HG03442 (cell line): ENCODE measurements at regions not wholly inside any gene's neighbourhood (a gene's known extent, or its start where the extent isn't known, plus 50 kb on each side); places are given as distances from the start of the nearest gene placed in this dataset.

Experiments
- ATAC-seq: cut with Tn5 transposase; IDR thresholded peaks from one replicate; pipeline ENCODE4 v1.9.1; 2021; ENCODE audit warnings: mild to moderate bottlenecking, moderate library complexity; ENCODE audit not compliant: unreplicated experiment

DNA sequence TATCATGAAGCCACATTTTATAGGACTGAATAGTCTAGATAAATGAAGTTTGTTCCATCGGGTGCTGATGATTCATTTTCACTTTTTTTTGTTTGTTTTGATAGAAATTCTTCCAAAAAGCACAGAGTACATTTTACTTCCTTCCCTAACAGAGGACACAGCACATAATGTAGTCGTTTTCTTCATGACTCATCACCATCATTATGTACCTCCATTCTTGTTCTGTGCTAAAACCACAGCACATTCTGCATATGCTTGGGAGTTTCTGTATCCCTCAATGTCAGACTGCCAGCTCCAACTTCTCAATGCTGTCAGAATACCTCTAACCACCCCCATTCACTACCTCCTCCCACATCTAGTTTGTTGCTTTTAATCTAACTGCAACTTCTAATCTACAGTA lies 1004.9 kb upstream of the ADGRB3 start:
- ATAC-seq = no peak

DNA sequence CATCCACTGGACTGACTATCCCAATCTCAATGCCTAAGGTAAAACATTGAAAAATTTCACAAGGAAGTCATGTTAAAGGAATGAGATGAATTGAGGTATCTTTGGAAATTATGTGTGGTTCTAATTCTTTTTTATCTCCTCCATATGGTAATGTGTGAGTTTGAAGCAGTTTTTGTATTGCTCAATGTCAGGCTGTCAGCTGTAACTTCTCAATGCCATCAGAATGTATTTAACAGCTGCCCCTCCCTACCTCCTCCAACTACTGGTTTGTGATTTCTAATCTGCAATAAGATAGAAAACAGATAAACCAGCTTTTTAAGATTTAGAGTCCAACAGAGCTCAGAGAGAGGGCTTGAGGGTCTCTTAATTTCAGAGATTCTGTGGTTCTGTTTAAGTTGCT lies 1005.8 kb upstream of the ADGRB3 start:
- no peak for ATAC-seq

DNA sequence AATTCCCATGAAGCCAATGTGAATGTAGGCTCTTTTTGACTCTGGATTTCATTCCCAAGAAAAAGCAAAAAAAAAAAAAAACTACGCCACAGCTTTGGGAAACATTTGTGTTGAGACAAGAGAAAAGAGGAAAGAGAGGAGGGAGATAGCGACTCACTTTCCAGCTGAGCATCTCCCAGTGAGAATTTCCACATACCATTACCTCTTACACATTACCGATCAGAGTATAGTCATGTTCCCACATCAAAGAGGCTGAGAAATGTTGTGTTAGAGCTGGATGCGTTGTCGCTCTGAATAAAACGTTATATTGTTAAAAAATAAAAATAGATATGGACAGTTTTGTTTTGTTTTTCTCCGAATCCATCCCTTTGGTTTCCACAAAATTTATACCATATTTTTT lies 1019.3 kb upstream of the ADGRB3 start:
- no peak for ATAC-seq

DNA sequence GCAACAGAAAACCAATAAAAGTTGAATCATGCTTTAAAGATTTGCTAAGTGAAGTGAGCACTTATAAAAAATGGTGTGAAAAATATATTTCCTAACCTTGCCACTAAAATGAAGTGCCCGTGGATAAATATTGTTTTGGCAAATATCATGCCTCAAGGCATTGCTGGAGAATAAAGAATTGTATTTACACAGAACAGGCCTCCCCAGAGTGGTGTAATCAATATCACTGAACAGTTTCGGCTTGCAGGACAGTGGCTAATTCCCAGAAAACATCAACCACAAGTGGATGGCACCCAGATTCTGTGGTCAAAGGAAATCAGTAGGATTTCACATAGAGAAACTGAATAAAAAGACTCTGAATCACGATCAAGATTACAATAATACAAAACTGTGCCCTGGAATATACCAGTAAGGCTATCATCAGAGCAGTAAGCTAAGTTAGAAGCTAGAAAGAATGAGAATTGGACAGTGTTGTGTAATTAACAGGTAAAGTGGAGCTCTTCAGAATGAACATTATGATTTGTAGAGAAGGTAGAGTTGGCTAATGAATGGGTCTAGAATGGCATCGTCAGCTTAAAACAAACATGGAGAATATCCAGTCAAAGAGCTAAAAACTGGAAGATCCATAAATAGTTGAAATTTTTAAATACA lies 1026.9 kb upstream of the ADGRB3 start:
- ATAC-seq = no peak

DNA sequence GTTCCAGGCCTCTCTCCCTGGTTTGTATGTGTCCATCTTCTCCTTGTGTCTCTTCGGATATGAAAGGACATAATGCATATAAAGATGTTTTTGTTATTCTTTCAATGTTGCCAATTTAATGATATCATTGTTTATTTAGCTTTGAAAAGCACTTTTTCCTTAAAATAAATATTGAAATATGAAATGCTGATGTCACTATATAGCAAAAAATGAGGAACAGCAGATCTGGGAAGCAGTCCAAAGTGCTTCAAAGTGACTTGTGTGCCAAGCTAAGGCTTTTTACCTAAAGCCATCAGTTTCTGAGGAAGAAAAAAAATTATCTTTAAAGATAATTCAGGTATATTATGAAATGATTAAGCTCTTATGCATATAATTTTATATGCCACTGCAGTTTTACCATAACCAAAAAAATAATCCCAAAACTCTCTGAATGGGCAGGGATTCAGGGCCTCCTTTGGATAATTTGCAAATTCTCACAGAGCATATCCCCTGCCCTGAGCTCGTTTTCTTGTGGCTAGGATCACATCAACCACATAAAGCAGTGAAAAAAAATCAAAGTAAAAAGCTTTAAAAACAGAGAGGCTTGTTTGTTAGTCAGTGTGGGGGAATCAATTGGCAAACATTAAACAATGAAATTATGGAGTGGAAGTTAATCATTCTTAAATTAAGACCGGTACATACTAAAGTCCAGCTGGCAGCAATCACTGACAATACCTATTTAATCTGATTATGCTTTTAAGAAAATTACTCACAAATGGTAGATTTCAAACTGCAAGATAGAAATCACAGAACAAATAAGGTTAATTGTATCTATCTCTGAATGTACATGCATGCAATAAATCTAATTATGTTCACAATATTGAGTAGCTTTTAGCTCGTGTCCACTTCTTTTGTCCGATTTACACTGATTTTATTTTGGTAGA lies 1027.9 kb upstream of the ADGRB3 start:
- no peak for ATAC-seq

DNA sequence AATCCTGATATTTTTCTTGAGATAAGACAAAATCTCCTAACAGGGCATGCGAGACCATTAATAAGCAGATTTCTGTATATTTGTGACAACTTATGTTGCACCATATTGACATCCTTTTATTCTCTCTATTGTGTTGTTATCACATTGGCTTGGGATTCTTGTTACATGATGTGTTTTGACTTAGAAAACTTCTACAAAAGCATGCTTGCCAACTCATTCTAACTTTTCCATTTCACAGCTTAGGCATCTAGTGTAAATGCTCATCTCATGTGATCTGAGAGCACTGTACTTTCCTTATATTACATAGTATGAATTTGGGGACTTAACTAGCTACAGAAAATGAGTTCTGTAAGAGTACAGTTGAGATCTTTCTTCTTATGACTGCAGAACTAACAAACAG lies 1040.7 kb upstream of the ADGRB3 start:
- no peak for ATAC-seq

DNA sequence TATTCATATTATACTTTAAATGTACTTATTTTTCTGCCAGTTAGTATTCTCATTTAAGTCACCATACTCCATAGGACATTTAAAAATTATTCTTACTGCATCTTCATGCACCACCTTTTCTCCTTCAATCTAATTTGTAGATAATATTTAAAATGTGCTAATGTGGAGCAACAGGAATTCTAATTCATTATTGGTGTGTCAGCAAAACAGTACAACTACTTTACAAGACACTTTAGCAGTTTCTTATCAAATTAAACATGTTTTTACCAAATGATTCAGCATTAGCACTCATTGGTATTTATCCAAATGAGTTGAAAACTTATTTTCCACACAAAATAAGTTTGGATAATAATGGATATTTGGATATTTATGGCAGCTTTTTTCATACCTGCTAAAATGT lies 1041.8 kb upstream of the ADGRB3 start:
- ATAC-seq = no peak

DNA sequence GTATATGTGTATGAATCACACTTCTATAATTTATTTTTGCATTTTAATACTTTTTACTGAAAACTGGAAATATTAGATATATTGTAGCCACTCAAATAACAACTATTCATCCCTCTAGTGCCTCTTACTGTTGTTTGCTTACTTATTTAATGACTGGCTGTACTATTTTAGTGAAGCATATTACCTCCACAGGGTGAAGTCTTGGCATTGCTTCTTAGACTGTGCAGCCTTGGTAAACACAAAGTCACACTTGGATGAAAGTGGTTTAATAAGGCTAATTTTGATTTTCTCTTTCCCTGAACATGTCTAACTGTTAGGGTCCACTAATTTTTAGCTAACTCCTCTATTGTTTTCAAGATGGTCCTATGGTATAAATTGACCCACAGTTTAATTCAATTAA lies 1043.2 kb upstream of the ADGRB3 start:
- ATAC-seq = no peak

DNA sequence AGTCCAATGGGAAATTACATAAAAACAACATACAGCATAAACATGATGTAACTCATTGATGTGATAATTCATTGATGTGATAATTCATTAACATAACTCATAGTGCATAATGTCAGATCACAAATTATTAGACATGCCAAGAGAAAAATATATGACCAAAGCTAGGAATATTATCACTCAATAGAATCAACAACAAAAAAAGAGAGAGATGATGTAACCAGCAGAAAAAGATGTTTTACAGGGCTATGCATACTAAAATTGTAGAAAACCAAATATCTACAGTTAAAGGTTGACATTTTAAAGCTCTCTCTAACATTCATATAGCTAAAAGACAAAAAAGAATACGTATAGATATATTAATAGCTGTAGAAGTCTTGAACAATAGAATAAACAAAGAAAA lies 1067.2 kb upstream of the ADGRB3 start:
- ATAC-seq = no peak

DNA sequence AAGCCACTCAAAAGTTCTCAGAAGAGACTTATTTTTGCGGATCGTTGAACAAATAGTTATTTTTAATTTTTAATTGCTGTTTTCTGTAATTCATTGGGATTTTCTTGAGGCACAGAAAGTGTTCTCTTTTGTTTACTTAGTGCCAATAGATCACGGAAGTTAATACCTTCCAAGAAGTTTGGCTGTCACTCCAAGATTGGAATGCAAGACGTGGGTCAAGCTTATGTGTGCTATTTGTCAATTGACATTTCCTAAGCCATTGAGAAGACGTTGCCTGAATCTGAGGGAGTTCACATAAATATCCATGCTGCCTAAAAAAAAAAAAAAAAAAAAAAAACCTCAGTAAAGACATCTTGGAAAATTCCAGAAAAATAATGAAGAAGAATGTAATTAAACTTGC lies 1071.4 kb upstream of the ADGRB3 start:
- no peak for ATAC-seq

DNA sequence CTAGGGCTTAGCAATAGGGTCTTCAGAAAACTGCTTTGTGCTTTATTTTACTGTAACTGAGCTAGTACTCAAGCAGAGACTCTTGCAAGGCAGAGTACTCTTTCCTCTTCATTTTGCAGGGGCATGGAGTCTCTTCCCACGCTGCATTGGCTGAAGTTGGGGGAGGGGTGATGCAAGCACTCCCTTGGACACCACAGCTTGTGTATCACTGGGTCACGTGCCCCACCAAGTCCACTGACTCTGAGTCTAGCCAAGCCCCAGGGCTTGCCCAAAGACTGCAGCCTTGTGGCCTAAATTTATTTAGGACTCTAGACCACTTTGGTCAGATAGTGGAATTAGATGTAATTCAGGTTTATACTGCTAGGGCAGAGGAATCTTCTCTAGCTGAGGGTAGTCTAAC lies 1075.0 kb upstream of the ADGRB3 start:
- no peak for ATAC-seq

DNA sequence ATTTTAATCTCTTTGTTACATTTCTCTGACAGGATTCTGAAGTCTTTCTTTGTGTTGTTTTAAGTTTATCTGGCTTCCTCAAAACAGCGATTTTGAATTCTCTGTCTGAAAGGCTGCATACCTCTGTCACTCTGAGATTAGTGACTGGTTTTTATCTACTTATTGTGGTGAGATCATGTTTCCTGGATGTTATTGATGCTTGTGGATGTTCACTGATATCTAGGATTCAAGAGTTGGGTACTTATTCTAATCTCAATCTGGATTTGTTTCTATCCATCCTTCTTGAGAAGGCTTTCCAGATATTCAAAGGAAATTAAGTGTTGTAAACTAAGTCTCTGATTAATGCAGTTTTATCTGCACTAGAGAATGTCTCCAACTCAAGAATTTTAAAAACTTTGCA lies 1076.1 kb upstream of the ADGRB3 start:
- ATAC-seq = no peak

DNA sequence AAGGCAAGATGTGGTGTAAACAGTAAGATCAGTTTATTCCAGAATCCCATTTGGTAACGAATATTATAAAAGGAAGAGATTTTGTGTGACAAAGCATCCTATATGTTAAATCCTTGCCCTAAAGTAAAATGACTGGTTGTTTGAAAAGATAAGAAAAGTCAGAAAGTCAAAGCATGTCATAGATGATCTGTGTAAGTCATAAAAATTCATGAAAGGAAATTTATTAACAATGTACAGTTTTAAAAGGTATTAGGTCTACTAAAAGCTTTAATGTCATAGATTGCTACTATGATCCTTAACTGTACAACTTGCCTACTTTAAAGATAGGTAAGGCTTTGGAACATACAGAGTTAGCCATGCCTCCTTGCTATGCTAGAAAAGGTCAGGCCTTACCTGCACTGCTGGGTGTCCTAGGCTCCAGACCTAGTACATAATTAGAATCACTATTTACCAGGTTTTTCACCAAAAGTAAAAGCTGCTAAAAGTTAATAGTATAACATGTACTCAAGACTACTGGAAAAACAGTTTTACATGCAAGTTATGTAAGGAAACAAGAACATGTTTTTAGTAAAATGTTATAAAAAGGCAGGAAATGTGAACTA lies 1090.1 kb upstream of the ADGRB3 start:
- no peak for ATAC-seq

DNA sequence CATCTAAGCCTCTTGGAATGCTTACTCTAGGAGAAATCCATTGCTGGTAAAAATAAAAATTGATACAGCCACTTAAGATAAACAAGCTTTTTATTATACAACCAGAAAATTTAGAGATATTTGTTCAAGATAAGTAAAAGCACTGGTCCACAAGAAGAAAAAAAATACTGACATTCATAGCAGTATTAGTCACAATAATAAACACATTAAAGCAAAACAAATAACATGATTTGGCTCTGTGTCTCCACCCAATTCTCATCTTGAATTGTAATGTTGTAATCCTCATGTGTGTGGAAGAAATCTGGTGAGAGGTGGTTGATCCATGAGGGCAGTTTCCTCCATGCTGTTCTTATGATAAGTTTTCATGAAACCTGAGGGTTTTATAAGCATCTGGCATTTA lies 1093.5 kb upstream of the ADGRB3 start:
- ATAC-seq = no peak

DNA sequence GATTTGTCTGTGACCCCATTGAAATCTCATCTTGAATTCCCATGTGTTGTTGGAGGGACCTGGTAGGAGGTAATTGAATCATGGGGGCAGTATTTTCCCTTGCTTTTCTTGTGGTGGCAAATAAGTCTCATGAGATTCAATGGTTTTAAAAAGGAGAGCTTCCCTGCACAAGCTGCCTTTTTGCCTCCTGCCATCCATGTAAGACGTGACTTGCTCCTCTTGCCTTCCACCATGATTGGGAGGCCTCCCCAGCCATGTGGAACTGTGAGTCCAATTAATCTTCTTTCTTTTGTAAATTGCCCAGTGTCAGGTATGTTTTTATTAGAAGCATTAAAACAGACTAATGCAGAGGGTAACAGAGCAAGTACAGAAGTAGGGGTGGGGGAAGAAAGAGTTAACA lies 1097.0 kb upstream of the ADGRB3 start:
- no peak for ATAC-seq

DNA sequence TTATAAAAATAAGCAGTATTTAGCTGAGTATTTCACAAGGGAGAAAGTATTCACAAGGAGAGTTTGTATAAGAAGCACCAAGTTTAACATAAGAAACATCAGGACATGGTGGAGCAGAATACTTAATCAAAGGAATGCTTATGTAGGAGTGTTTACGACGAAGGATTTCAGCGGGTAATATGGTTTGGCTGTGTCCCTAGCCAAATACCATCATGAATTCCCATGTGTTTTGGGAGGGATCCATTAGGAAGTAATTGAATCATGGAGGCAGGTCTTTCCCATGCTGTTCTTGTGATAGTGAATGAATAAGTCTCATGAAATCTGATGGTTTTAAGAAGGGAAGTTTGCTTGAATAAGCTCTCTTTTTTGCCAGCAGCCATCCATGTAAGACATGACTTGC lies 1099.1 kb upstream of the ADGRB3 start:
- ATAC-seq = no peak

DNA sequence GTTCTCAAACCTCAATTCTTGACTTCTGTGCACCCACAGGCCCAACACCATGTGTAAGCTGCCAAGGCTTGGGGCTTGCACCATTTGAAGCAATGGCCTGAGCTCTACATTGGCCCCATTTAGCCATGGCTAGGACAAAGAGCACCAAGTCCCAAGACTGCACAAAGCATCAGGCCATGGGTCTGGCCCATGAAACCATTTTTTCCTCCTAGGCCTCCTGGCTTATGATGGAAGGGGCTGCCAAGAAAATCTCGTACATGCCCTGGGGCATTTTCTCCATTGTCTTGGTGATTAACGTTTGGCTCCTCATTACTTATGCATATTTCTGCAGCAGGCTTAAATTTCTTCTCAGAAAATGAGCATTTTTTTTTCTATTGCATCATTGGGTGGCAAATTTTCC lies 1128.7 kb upstream of the ADGRB3 start:
- no peak for ATAC-seq

DNA sequence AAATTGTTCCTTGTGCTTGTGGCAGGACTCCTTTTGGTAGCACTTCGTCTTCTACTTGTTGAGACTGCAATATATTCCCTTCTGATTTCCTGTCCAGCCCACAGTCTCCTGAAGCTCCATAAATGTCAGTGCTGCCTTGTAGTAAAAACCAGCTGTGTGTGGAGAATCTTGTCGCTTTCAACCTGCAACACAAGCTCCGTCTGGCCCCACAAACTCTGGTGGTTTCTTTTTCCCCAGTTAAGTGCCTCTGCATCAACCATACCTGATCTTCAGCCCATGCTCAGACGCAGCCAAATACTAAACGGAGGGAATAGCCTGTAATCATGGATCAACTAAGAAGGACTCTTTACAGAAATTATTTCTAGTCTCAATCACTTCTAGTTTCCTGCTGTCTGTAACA lies 1133.3 kb upstream of the ADGRB3 start:
- ATAC-seq = no peak

DNA sequence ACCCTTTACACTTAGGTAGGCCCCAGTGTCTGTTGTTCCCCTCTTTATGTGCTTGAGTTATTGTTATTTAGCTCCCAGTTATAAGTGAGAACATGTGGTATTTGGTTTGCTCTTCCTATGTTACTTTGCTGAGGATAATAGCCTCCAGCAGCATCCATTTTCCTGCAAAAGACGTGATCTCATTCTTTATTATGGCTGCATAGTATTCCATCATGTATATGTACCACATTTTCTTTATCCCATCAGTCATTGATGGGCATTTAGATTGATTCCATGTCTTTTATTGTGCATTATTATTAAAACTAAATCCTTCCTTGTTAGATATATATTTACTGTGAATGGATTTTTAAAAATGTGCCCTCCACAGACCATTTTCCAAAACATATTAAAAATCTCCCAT lies 1137.3 kb upstream of the ADGRB3 start:
- ATAC-seq = no peak

DNA sequence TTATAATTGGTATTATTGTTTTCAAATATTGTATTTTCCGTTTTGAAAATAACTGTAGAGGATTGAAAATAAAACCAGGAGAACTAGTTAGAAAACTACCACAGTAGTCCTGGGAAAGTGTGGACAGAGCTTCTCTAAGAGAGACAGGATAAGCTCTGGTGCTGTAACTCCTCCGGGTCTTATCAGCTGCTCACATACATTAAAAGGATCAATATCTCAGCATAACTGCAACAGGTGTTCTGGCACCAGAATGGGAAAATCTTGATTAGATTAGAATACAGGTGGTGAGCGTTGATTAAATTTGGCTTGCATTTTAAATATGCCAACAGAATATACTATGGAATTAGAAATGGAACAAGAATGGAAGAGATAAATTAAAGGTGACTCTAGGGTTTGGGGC lies 1138.9 kb upstream of the ADGRB3 start:
- ATAC-seq = no peak

DNA sequence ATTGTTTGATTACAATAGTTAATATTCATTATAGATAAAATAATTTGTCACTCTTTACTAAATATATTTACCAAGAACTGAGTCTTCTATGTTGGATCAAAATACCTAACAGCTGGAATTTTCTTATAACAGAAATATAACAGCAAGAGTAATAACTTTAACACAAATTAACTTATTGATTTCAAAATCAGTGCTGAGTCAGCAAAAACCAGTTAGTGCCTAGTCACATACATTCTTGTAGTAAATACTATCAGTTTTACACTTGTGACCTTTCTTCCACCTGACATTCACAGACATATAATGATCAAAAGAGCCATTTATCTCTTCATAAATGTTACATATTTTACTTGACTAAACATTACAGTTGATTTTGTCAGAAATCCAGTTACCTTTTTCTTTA lies 1141.4 kb upstream of the ADGRB3 start:
- no peak for ATAC-seq

DNA sequence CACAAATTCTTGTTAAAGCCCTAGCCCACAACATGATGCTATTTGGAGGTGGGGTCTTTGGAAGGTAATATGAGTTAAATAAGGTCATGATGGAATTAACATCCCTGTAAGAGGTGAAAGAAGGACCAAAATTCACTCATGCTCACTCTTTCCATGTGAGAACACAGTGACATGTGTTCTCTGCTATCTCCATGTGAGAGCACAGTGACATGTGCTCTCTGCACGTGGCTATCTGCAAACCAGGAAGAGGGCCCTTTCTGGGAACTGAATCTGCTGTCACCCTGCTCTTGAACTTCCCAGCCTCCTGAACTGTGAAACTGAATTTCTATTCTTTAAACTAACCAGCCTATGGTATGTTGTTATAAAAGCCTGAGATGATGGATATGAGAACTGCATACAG lies 1159.4 kb upstream of the ADGRB3 start:
- no peak for ATAC-seq
